Heart left ventricle (tissue), 13 donors: ENCODE measurements at regions not wholly inside any gene's neighbourhood (a gene's known extent, or its start where the extent isn't known, plus 50 kb on each side); places are given as distances from the start of the nearest gene placed in this dataset.
"Not testable (repeated sequence)": the region's sequence is repeated elsewhere in the genome, so short reads cannot be mapped to it uniquely, and the experiment has no call there.

ENCODE experiments used
- CTCF ChIP-seq, 12 donors: fragments of 200-600 bp; sonication (generic) in 4 of 12; IDR thresholded peaks; one replicate each; pipeline versions ENCODE4 v1.5.0 to v1.8.0; 2018 to 2022; ENCODE audit warnings: antibody characterized with exemption in 12 of 12, mild to moderate bottlenecking in 5 of 12
- POLR2A ChIP-seq, 2 donors: fragments of 450-650 bp; IDR thresholded peaks; one replicate each; pipeline ENCODE4 v1.6.1; 2017; ENCODE audit warnings: antibody characterized with exemption in 2 of 2, mild to moderate bottlenecking in 2 of 2, moderate library complexity in 2 of 2
- donor health status: ischemic (EF 13 %, LVEDD 7.1; RV severe dilation, severe dysfunction).
- donor health status: DM: no; HTN: yes; CAD: no.
- donor health status: DM: no; HTN: no; CAD: no.
- donor health status: ischemic (EF 25% LVEDD 6.9; RV normal size, moderate dysfunction).
- donor health status: ischemic (EF 25% LVEDD 5.7; RV mildly dilated, moderate dysfunction).
- donor health status: ischemic (EF 35%, LVEDD 5.7; RV mildly dilated, moderate dysfunction).
- donor health status: nonischemic (EF 11% LVEDD 7.7; RV severe dilation, severe dysfunction).
- donor health status: DM: yes; HTN: yes; CAD: no.
- donor health status: PGD.
- donor health status: ischemic (EF 29% LVEDD 5.4; RV normal size, mild dysfunction).
- donor health status: nonischemic (EF 23%, LVEDD 6.1; RV moderate dilation, normal function).

DNA sequence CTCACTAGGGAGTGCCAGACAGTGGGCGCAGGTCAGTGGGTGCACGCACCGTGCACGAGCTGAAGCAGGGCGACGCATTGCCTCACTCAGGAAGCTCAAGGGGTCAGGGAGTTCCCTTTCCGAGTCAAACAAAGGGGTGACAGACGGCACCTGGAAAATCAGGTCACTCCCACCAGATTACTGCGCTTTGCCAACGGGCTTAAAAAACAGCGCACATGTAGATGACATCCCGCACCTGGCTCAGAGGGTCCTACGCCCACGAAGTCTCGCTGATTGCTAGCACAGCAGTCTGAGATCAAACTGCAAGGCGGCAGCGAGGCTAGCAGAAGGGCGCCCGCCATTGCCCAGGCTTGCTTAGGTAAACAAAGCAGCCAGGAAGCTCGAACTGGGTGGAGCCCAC lies 428.5 kb upstream of the SLC39A10 start:
- TF ChIP-seq CTCF, POLR2A (IDR thresholded peaks at IDR 0.05): not testable (repeated sequence)
